Liver (tissue), 8 donors: ENCODE measurements at regions not wholly inside any gene's neighbourhood (a gene's known extent, or its start where the extent isn't known, plus 50 kb on each side); places are given as distances from the start of the nearest gene placed in this dataset.

ENCODE experiments used
- DNase-seq: peaks from one replicate; pipeline ENCODE4 v3.0.0-alpha.2; 2017; ENCODE audit warnings: low spot score
- H3K27ac ChIP-seq, 2 donors: one replicate each; pipeline ENCODE4 v1.7.0; 2013; ENCODE audit warnings: inconsistent platforms in 2 of 2, low read length in 2 of 2, control low read depth in 1 of 2, low read depth in 1 of 2, mild to moderate bottlenecking in 1 of 2
- H3K27me3 ChIP-seq, 4 donors: one replicate each; pipeline versions ENCODE4 v1.6.1 to v1.7.0; 2013; ENCODE audit warnings: low read length in 3 of 4, inconsistent platforms in 1 of 4, mild to moderate bottlenecking in 1 of 4, moderate library complexity in 1 of 4; ENCODE audit not compliant: control insufficient read depth in 4 of 4, insufficient read depth in 4 of 4
- H3K36me3 ChIP-seq, 4 donors: one replicate each; pipeline versions ENCODE4 v1.6.1 to v1.7.0; 2013; ENCODE audit warnings: low read length in 3 of 4, mild to moderate bottlenecking in 3 of 4, low read depth in 1 of 4, moderate library complexity in 1 of 4; ENCODE audit not compliant: control insufficient read depth in 4 of 4, insufficient read depth in 3 of 4
- H3K4me1 ChIP-seq, 4 donors: one replicate each; pipeline versions ENCODE4 v1.6.1 to v1.7.0; 2013; ENCODE audit warnings: low read length in 3 of 4, mild to moderate bottlenecking in 3 of 4, moderate library complexity in 1 of 4; ENCODE audit not compliant: control insufficient read depth in 4 of 4, insufficient read depth in 4 of 4
- H3K4me3 ChIP-seq, 3 donors: one replicate each; pipeline versions ENCODE4 v1.6.1 to v1.7.0; 2013; ENCODE audit warnings: low read length in 3 of 3, control low read depth in 1 of 3, low read depth in 1 of 3, mild to moderate bottlenecking in 1 of 3
- H3K9ac ChIP-seq, 2 donors: one replicate each; pipeline ENCODE4 v1.7.0; 2013; ENCODE audit warnings: low read length in 2 of 2, mild to moderate bottlenecking in 2 of 2, moderate library complexity in 2 of 2, control low read depth in 1 of 2, low read depth in 1 of 2
- H3K9me3 ChIP-seq, 4 donors: one replicate each; pipeline versions ENCODE4 v1.6.1 to v1.7.0; 2013; ENCODE audit warnings: low read length in 3 of 4; ENCODE audit not compliant: control insufficient read depth in 4 of 4
- CTCF ChIP-seq: fragments of 150-350 bp; IDR thresholded peaks from 2 replicates; pipeline ENCODE4 v1.5.1; 2017; ENCODE audit warnings: improper control_type of control experiment, low read depth, low read length; ENCODE audit not compliant: missing input control
- EGR1 ChIP-seq, 2 donors: IDR thresholded peaks; 2 replicates each; pipeline ENCODE4 v1.6.1; 2016 to 2018; ENCODE audit warnings: antibody characterized with exemption in 2 of 2, low read depth in 2 of 2
- FOXA1 ChIP-seq: IDR thresholded peaks from 2 replicates; pipeline ENCODE4 v1.6.1; 2016; ENCODE audit warnings: antibody characterized with exemption
- FOXA2 ChIP-seq: IDR thresholded peaks from 2 replicates; pipeline ENCODE4 v1.6.1; 2016; ENCODE audit warnings: antibody characterized with exemption
- GABPA ChIP-seq, 2 donors: IDR thresholded peaks in 1 of 2; conservative IDR thresholded peaks in 1 of 2; 2 replicates each; pipeline ENCODE4 v1.6.1; 2016; ENCODE audit warnings: antibody characterized with exemption in 2 of 2, mild to moderate bottlenecking in 1 of 2, moderate library complexity in 1 of 2
- HNF4A ChIP-seq, 2 donors: conservative IDR thresholded peaks; 2 replicates each; pipeline ENCODE4 v1.6.1; 2016; ENCODE audit warnings: antibody characterized with exemption in 2 of 2, mild to moderate bottlenecking in 2 of 2
- HNF4G ChIP-seq: IDR thresholded peaks from 2 replicates; pipeline ENCODE4 v1.6.1; 2016; ENCODE audit warnings: antibody characterized with exemption
- JUND ChIP-seq, 2 donors: IDR thresholded peaks; 2 replicates each; pipeline ENCODE4 v1.6.1; 2016; ENCODE audit warnings: antibody characterized with exemption in 2 of 2
- MAX ChIP-seq: IDR thresholded peaks from 2 replicates; pipeline ENCODE4 v1.6.1; 2016; ENCODE audit warnings: antibody characterized with exemption
- NR2F2 ChIP-seq: IDR thresholded peaks from 2 replicates; pipeline ENCODE4 v1.6.1; 2016; ENCODE audit warnings: antibody characterized with exemption
- RAD21 ChIP-seq, 2 donors: IDR thresholded peaks; 2 replicates each; pipeline ENCODE4 v1.6.1; 2016; ENCODE audit warnings: antibody characterized with exemption in 2 of 2, mild to moderate bottlenecking in 2 of 2
- REST ChIP-seq: IDR thresholded peaks from 2 replicates; pipeline ENCODE4 v1.6.1; 2016; ENCODE audit warnings: antibody characterized with exemption, mild to moderate bottlenecking
- RXRA ChIP-seq, 2 donors: IDR thresholded peaks; 2 replicates each; pipeline ENCODE4 v1.6.1; 2017 to 2018; ENCODE audit warnings: antibody characterized with exemption in 2 of 2, mild to moderate bottlenecking in 1 of 2
- SP1 ChIP-seq: IDR thresholded peaks from 2 replicates; pipeline ENCODE4 v1.6.1; 2018; ENCODE audit warnings: antibody characterized with exemption, mild to moderate bottlenecking
- TAF1 ChIP-seq: conservative IDR thresholded peaks from 2 replicates; pipeline ENCODE4 v1.6.1; 2016; ENCODE audit warnings: antibody characterized with exemption, mild to moderate bottlenecking
- YY1 ChIP-seq: IDR thresholded peaks from 2 replicates; pipeline ENCODE4 v1.6.1; 2016; ENCODE audit warnings: antibody characterized with exemption, mild to moderate bottlenecking
- ZBTB33 ChIP-seq: IDR thresholded peaks from 2 replicates; pipeline ENCODE4 v1.6.1; 2016; ENCODE audit warnings: antibody characterized with exemption
- WGBS: extraction: QIAGEN DNeasy Blood & Tissue Kit; methylation state at CpG from one replicate; pipeline ENCODE4 v1.1.7; 2013; 5-methylcytosine and 5-hydroxymethylcytosine counted together
- donor health status: healthy.
- donor health status: healthy.
- donor health status: healthy.
- donor health status: healthy.
- donor health status: healthy.

- no peak overlapping the region for H3K9ac ChIP-seq
- no peak for TF ChIP-seq RAD21 (IDR thresholded peaks at IDR 0.05)
- no peak for TF ChIP-seq FOXA1
- no peaks in the 10 kb centered on the region for H3K36me3 ChIP-seq
- no peaks in the 10 kb centered on the region for H3K27me3 ChIP-seq
- no peak for DNase-seq
- H3K9me3 ChIP-seq, result peaks cover 0 to 9% (median 3%) of the 10 kb centered on the region in 4 donors
- H3K27ac ChIP-seq, result no peak overlapping the region
- H3K4me3 ChIP-seq, result peak overlapping the region in 1 of 3 donors; percentile 0
- H3K4me1 ChIP-seq, result no peaks in the 10 kb centered on the region
- 94% methylated on average over 12 of the region's 12 CpGs for WGBS
Observed at GRCh38 chrX:97846228-97846627, 962.5 kb downstream of the RPA4 start.

- H3K4me1 ChIP-seq, result no peaks in the 10 kb centered on the region
- H3K9ac ChIP-seq, result no peak overlapping the region
- no peaks in the 10 kb centered on the region for H3K27me3 ChIP-seq
- peaks cover 0 to 9% (median 3%) of the 10 kb centered on the region in 4 donors for H3K9me3 ChIP-seq
- H3K27ac ChIP-seq, result no peak overlapping the region
- no peak overlapping the region for H3K4me3 ChIP-seq
- 96% methylated on average over 25 of the region's 25 CpGs for WGBS
- no peak for TF ChIP-seq RAD21 (IDR thresholded peaks at IDR 0.05)
- TF ChIP-seq ZBTB33, result no peak
- TF ChIP-seq SP1, result no peak
- TF ChIP-seq REST, result no peak
- no peak for TF ChIP-seq HNF4A (conservative IDR thresholded peaks at IDR 0.05)
- no peak for TF ChIP-seq GABPA (IDR thresholded peaks at IDR 0.05 in 1 of 2, conservative IDR thresholded peaks at IDR 0.05 in 1 of 2)
- TF ChIP-seq YY1, result no peak
- TF ChIP-seq HNF4G, result no peak
- TF ChIP-seq FOXA1, result no peak
- TF ChIP-seq NR2F2, result no peak
- no peak for TF ChIP-seq EGR1 (IDR thresholded peaks at IDR 0.05; ENCODE audit: low read depth in 2 of 2)
- no peak for TF ChIP-seq MAX
- TF ChIP-seq RXRA (IDR thresholded peaks at IDR 0.05), result no peak
- no peak for TF ChIP-seq TAF1
- no peak for TF ChIP-seq FOXA2
- no peak for TF ChIP-seq CTCF
- no peak for TF ChIP-seq JUND (IDR thresholded peaks at IDR 0.05)
- no peaks in the 10 kb centered on the region for H3K36me3 ChIP-seq
- no peak for DNase-seq
Observed at GRCh38 chrX:97846718-97847237, 963.1 kb downstream of the RPA4 start.
